ENCODE measurements at regions not wholly inside any gene's neighbourhood (a gene's known extent, or its start where the extent isn't known, plus 50 kb on each side); places are given as distances from the start of the nearest gene placed in this dataset.

- no TSS peak for BruUV-seq (replicated peaks)
- TF ChIP-seq CTCF (conservative IDR thresholded peaks at IDR 0.05; ENCODE audit: low read depth, low read length): no peak
- TF ChIP-seq EZH2phosphoT487 (IDR thresholded peaks at IDR 0.05; ENCODE audit: borderline replicate concordance, low read length): no peak
- no peak for TF ChIP-seq EZH2 (IDR thresholded peaks at IDR 0.05; ENCODE audit: low read length, unreplicated experiment)
- intact Hi-C loops (cut with micrococcal nuclease): no loop called here
These were observed 411.9 kb upstream of the PKN2 start for GRCh38 chr1:88272216-88272615.

GRCh38 chr1:88274431-88274830 is 409.6 kb upstream of the PKN2 start:
- Histone ChIP-seq H3K4me1 (ENCODE audit: insufficient read depth, low read length) (peaks cover 7% of the 10 kb centered on the region; the same call in 1 of the 2 replicates), H3K4me2 (ENCODE audit: low read length) (no peak overlapping the region), H3K79me2 (ENCODE audit: low read length) (no peaks in the 10 kb centered on the region), H3K27ac (ENCODE audit: low read length) (no peak overlapping the region), H2AFZ (ENCODE audit: low read length) (no peak overlapping the region), H3K9ac (ENCODE audit: low read length) (no peak overlapping the region), H3K9me3 (ENCODE audit: low read length) (no peaks in the 10 kb centered on the region), H3K27me3 (ENCODE audit: low read length) (peaks cover 12% of the 10 kb centered on the region), H3K36me3 (ENCODE audit: low read depth, low read length) (no peaks in the 10 kb centered on the region), H3K9me2 (replicated peaks; ENCODE audit: low read length) (no peaks in the 10 kb centered on the region), H3K4me3 (ENCODE audit: low read length) (no peak overlapping the region), H3F3A (ENCODE audit: low read length, unreplicated experiment) (no peaks in the 10 kb centered on the region), H4K20me1 (ENCODE audit: low read length) (no peaks in the 10 kb centered on the region)
- TF ChIP-seq EZH2phosphoT487 (IDR thresholded peaks at IDR 0.05; ENCODE audit: borderline replicate concordance, low read length) (no peak), EZH2 (IDR thresholded peaks at IDR 0.05; ENCODE audit: low read length, unreplicated experiment) (no peak), CTCF (conservative IDR thresholded peaks at IDR 0.05; ENCODE audit: low read depth, low read length) (no peak)
- POLR2A ChIA-PET (ENCODE audit: unreplicated experiment): no interaction called here
- no TSS peak for BruUV-seq (replicated peaks)
- CTCF ChIA-PET: interaction anchor here (0.6 kb wide), 1 partner anchor 218 kb away, joined by 3 read pairs; no protein-coding TSS in a partner anchor
- DNase-seq (no peak), ATAC-seq (no peak)
- intact Hi-C loops (cut with micrococcal nuclease): no loop called here

More at GRCh38 chr1:88272216-88272615, 411.9 kb upstream of the PKN2 start:
- Histone ChIP-seq H3K27me3 (ENCODE audit: low read length) (peaks cover 12% of the 10 kb centered on the region), H2AFZ (ENCODE audit: low read length) (no peak overlapping the region), H3K9ac (ENCODE audit: low read length) (no peak overlapping the region), H3K9me2 (replicated peaks; ENCODE audit: low read length) (no peaks in the 10 kb centered on the region), H3K9me3 (ENCODE audit: low read length) (no peaks in the 10 kb centered on the region), H3K27ac (ENCODE audit: low read length) (no peak overlapping the region), H4K20me1 (ENCODE audit: low read length) (no peaks in the 10 kb centered on the region), H3K79me2 (ENCODE audit: low read length) (no peaks in the 10 kb centered on the region), H3K4me2 (ENCODE audit: low read length) (no peak overlapping the region), H3K36me3 (ENCODE audit: low read depth, low read length) (no peaks in the 10 kb centered on the region), H3K4me3 (ENCODE audit: low read length) (no peak overlapping the region), H3F3A (ENCODE audit: low read length, unreplicated experiment) (no peaks in the 10 kb centered on the region), H3K4me1 (ENCODE audit: insufficient read depth, low read length) (peaks cover 7% of the 10 kb centered on the region; the same call in 1 of the 2 replicates)
- CTCF ChIA-PET: no interaction called here
- POLR2A ChIA-PET (ENCODE audit: unreplicated experiment): no interaction called here
- DNase-seq: no peak
- ATAC-seq: no peak

- BruUV-seq (replicated peaks): no TSS peak
- ATAC-seq (no peak), DNase-seq (no peak)
- CTCF ChIA-PET: no interaction called here
- H3K27ac ChIP-seq (ENCODE audit: low read length): no peak overlapping the region
- H3K79me2 ChIP-seq (ENCODE audit: low read length): no peaks in the 10 kb centered on the region
- POLR2A ChIA-PET (ENCODE audit: unreplicated experiment): no interaction called here
- H3K9me3 ChIP-seq (ENCODE audit: low read length): no peaks in the 10 kb centered on the region
- TF ChIP-seq EZH2phosphoT487 (IDR thresholded peaks at IDR 0.05; ENCODE audit: borderline replicate concordance, low read length): no peak
- no peak for TF ChIP-seq CTCF (conservative IDR thresholded peaks at IDR 0.05; ENCODE audit: low read depth, low read length)
- no peak for TF ChIP-seq EZH2 (IDR thresholded peaks at IDR 0.05; ENCODE audit: low read length, unreplicated experiment)
- H3K9me2 ChIP-seq (replicated peaks; ENCODE audit: low read length): no peaks in the 10 kb centered on the region
- no peak overlapping the region for H3K9ac ChIP-seq (ENCODE audit: low read length)
- H3K36me3 ChIP-seq (ENCODE audit: low read depth, low read length): no peaks in the 10 kb centered on the region
- H3F3A ChIP-seq (ENCODE audit: low read length, unreplicated experiment): no peaks in the 10 kb centered on the region
- no peaks in the 10 kb centered on the region for H4K20me1 ChIP-seq (ENCODE audit: low read length)
- no peak overlapping the region for H3K4me2 ChIP-seq (ENCODE audit: low read length)
- peaks cover 7% of the 10 kb centered on the region; the same call in 1 of the 2 replicates for H3K4me1 ChIP-seq (ENCODE audit: insufficient read depth, low read length)
- peaks cover 6% of the 10 kb centered on the region; the same call in 1 of the 2 replicates for H3K27me3 ChIP-seq (ENCODE audit: low read length)
- no peak overlapping the region for H3K4me3 ChIP-seq (ENCODE audit: low read length)
- H2AFZ ChIP-seq (ENCODE audit: low read length): no peak overlapping the region
- intact Hi-C loops (cut with micrococcal nuclease): no loop called here
These were observed 408.7 kb upstream of the PKN2 start for GRCh38 chr1:88275259-88275862.

Data from PC-3 (cell line).